SU-DHL-6 (cell line): ENCODE measurements at regions not wholly inside any gene's neighbourhood (a gene's known extent, or its start where the extent isn't known, plus 50 kb on each side); places are given as distances from the start of the nearest gene placed in this dataset.

Experiments
- H2AFZ ChIP-seq: fragments of 200-600 bp; sonication (generic); 2 replicates; pipeline ENCODE4 v1.6.1; 2014; ENCODE audit warnings: low read depth, mild to moderate bottlenecking, moderate library complexity, mixed read lengths, antibody characterized with exemption, low read length; ENCODE audit not compliant: severe bottlenecking
- H3F3A ChIP-seq: fragments of 200-600 bp; shearing (Covaris generic); 2 replicates; pipeline ENCODE4 v1.6.0; 2016; ENCODE audit warnings: antibody characterized with exemption, mild to moderate bottlenecking; ENCODE audit not compliant: insufficient read depth
- H3K27ac ChIP-seq: fragments of 200-600 bp; sonication (generic); 2 replicates; pipeline ENCODE4 v1.5.1; 2016; ENCODE audit warnings: low read depth, mild to moderate bottlenecking, low read length, moderate library complexity, mixed read lengths
- H3K27me3 ChIP-seq: fragments of 200-600 bp; sonication (generic), shearing (Covaris generic); 2 replicates; pipeline ENCODE4 v1.6.0; 2014; ENCODE audit warnings: mild to moderate bottlenecking, low read length
- H3K36me3 ChIP-seq: fragments of 200-600 bp; sonication (generic); 2 replicates; pipeline ENCODE4 v1.6.1; 2014; ENCODE audit warnings: mild to moderate bottlenecking, low read length, mixed read lengths
- H3K4me2 ChIP-seq: fragments of 300-600, 200-600 bp; shearing (Covaris generic), sonication (generic); 2 replicates; pipeline ENCODE4 v1.6.0; 2014; ENCODE audit warnings: low read length, low read depth, mild to moderate bottlenecking; ENCODE audit not compliant: poor library complexity, severe bottlenecking
- H3K4me3 ChIP-seq: fragments of 200-600 bp; sonication (generic); 2 replicates; pipeline ENCODE4 v1.5.1; 2014; ENCODE audit warnings: antibody characterized with exemption, low read length, mild to moderate bottlenecking, mixed read lengths; ENCODE audit not compliant: insufficient read depth, poor library complexity, severe bottlenecking
- H3K79me2 ChIP-seq: fragments of 200-600 bp; sonication (generic); 2 replicates; pipeline ENCODE4 v1.6.1; 2014; ENCODE audit warnings: mild to moderate bottlenecking, low read length, moderate library complexity; ENCODE audit not compliant: insufficient read depth
- H3K9ac ChIP-seq: fragments of 200-600 bp; sonication (generic); 2 replicates; pipeline ENCODE4 v1.7.0; 2014; ENCODE audit warnings: mild to moderate bottlenecking, low read length
- H3K9me2 ChIP-seq: fragments of 200-600 bp; sonication (generic); replicated peaks from 2 replicates; pipeline ENCODE4 v1.6.1; 2014; ENCODE audit warnings: low read length; ENCODE audit not compliant: insufficient read depth
- H3K9me3 ChIP-seq: fragments of 200-600 bp; sonication (generic); 2 replicates; pipeline ENCODE4 v1.6.1; 2014; ENCODE audit warnings: low read length, mixed read lengths; ENCODE audit not compliant: insufficient read depth
- H4K20me1 ChIP-seq: fragments of 200-600 bp; sonication (generic); 2 replicates; pipeline ENCODE4 v1.6.1; 2014; ENCODE audit warnings: low read depth, mild to moderate bottlenecking, antibody characterized with exemption, low read length, moderate library complexity, mixed read lengths
- EZH2phosphoT487 ChIP-seq: fragments of 200-600 bp; sonication (generic), shearing (Covaris generic); conservative IDR thresholded peaks from 2 replicates; pipeline ENCODE4 v1.6.1; 2018; ENCODE audit warnings: mild to moderate bottlenecking, antibody characterized with exemption, low read length, moderate library complexity, mixed read lengths
- TF ChIP-seq, protein P1 (sequence below): fragments of 200-600 bp; sonication (generic); IDR thresholded peaks from one replicate; pipeline ENCODE4 v1.5.1; 2017; ENCODE audit warnings: antibody characterized with exemption, mild to moderate bottlenecking, low read length, moderate library complexity; ENCODE audit not compliant: insufficient read depth, poor library complexity, severe bottlenecking

DNA sequence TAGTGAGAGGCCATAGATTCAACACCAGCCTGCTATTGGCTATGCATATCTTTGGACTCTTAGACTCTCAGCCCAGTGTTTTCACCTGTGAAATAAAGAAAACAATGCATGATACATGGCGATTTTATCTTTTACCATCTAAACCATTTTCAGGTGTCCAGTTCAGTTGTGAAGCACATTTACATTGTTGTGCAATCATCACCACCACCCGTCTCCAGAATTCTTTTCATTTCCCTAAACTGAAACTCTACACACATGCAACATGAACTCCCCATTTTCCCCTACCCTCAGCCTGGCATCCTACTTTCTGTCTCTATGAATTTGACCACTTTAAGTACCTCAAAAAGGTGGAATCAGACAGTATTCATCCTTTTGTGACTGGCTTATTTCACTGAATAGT is 420.6 kb downstream of the MED10 start:
- Histone ChIP-seq H4K20me1 (no peaks in the 10 kb centered on the region), H3K4me3 (no peak overlapping the region)

DNA sequence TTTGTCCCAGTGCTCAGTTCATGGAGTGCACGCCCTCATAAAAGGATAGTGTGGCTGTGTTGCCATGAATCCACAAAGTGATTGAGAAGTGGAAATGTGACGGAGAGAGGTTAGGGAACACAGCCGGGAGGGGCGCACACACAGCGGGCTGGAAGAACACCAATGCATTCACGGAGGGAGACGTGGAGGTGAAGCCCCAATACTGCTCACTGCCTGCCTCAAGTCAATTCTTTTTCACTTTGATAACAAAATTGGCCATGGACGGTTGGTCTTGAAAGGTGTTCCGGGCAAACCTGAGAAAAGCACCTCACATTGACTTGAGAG is 424.1 kb downstream of the MED10 start:
- Histone ChIP-seq H3K79me2 (no peaks in the 10 kb centered on the region), H3K36me3 (no peaks in the 10 kb centered on the region), H3K9me3 (no peaks in the 10 kb centered on the region; the same call in 1 of the 2 replicates), H3K9ac (no peak overlapping the region), H3K4me2 (no peak overlapping the region), H3F3A (no peaks in the 10 kb centered on the region), H3K27ac (no peak overlapping the region), H3K4me3 (no peak overlapping the region), H3K27me3 (no peaks in the 10 kb centered on the region), H4K20me1 (no peaks in the 10 kb centered on the region), H3K9me2 (no peaks in the 10 kb centered on the region), H2AFZ (no peak overlapping the region)
- no peak for TF ChIP-seq EZH2phosphoT487
- TF ChIP-seq, protein P1, sequence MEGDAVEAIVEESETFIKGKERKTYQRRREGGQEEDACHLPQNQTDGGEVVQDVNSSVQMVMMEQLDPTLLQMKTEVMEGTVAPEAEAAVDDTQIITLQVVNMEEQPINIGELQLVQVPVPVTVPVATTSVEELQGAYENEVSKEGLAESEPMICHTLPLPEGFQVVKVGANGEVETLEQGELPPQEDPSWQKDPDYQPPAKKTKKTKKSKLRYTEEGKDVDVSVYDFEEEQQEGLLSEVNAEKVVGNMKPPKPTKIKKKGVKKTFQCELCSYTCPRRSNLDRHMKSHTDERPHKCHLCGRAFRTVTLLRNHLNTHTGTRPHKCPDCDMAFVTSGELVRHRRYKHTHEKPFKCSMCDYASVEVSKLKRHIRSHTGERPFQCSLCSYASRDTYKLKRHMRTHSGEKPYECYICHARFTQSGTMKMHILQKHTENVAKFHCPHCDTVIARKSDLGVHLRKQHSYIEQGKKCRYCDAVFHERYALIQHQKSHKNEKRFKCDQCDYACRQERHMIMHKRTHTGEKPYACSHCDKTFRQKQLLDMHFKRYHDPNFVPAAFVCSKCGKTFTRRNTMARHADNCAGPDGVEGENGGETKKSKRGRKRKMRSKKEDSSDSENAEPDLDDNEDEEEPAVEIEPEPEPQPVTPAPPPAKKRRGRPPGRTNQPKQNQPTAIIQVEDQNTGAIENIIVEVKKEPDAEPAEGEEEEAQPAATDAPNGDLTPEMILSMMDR: no peak

More for the DNA sequence above, 420.6 kb downstream of the MED10 start:
- no peak overlapping the region for H2AFZ ChIP-seq
- TF ChIP-seq EZH2phosphoT487: no peak
- TF ChIP-seq, protein P1: no peak
- H3K9me2 ChIP-seq: no peaks in the 10 kb centered on the region
- no peak overlapping the region for H3K4me2 ChIP-seq
- no peaks in the 10 kb centered on the region for H3K27me3 ChIP-seq
- H3K36me3 ChIP-seq: no peaks in the 10 kb centered on the region
- no peaks in the 10 kb centered on the region; the same call in 1 of the 2 replicates for H3K9me3 ChIP-seq
- H3K9ac ChIP-seq: no peak overlapping the region
- no peak overlapping the region for H3K27ac ChIP-seq
- no peaks in the 10 kb centered on the region for H3K79me2 ChIP-seq
- H3F3A ChIP-seq: no peaks in the 10 kb centered on the region

DNA sequence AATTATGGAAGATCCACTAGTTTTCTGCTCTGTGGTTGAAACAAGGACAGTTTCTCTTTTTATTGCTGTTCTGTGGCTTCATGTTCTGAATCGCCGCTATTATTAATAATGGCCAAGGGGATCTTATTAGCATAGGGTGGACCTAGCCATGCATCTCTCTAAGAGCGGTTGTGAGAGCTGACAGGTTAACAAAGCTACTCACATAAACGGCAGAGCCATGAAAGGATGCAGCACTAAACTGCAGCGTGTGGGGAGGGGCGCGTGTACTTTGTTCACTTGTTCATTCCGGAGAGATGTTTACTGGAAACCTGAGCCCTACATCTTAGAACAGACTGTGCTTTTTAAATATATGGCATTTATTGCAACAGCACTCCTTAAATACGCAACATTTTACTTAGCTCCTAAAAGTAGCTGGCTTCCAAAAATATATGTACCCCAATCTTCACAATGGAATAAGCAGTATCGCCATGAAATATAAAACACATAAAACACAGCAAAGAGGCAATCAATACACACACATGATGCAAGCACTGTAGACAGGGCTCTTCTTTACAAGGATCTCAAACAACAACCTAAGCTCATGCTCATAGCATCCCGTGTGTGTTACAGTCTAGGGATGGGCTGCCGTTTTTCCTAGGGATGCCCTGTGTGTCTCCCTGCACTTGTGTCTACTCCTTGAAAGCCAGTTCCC is 424.6 kb downstream of the MED10 start:
- H2AFZ ChIP-seq: no peak overlapping the region
- no peaks in the 10 kb centered on the region for H3K9me2 ChIP-seq
- H3F3A ChIP-seq: no peaks in the 10 kb centered on the region
- H3K4me3 ChIP-seq: no peak overlapping the region
- TF ChIP-seq, protein P1: no peak
- no peak for TF ChIP-seq EZH2phosphoT487
- H4K20me1 ChIP-seq: no peaks in the 10 kb centered on the region
- H3K79me2 ChIP-seq: no peaks in the 10 kb centered on the region
- no peaks in the 10 kb centered on the region; the same call in 1 of the 2 replicates for H3K9me3 ChIP-seq
- H3K27me3 ChIP-seq: no peaks in the 10 kb centered on the region
- no peaks in the 10 kb centered on the region for H3K36me3 ChIP-seq
- no peak overlapping the region for H3K4me2 ChIP-seq
- no peak overlapping the region for H3K9ac ChIP-seq
- H3K27ac ChIP-seq: no peak overlapping the region
